ENCODE measurements at regions not wholly inside any gene's neighbourhood (a gene's known extent, or its start where the extent isn't known, plus 50 kb on each side); places are given as distances from the start of the nearest gene placed in this dataset.

GRCh38 chr12:84376320-84376719 lies 536.3 kb downstream of the SLC6A15 start:
- no peak for TF ChIP-seq CTCF (IDR thresholded peaks at IDR 0.05)
- TF ChIP-seq EZH2 (IDR thresholded peaks at IDR 0.05; ENCODE audit: borderline replicate concordance, insufficient read depth, low read depth, low read length, poor library complexity, severe bottlenecking): no peak

Measured in B cell (primary cell).